Progenitor cell of endocrine pancreas (in vitro differentiated cells): ENCODE measurements at regions not wholly inside any gene's neighbourhood (a gene's known extent, or its start where the extent isn't known, plus 50 kb on each side); places are given as distances from the start of the nearest gene placed in this dataset.
A peak's percentile ranks its signal among the peaks of the same experiment; 100 is the strongest.

Experiments used
- DNase-seq: peaks from one replicate; pipeline ENCODE4 v3.0.0; 2021; ENCODE audit warnings: low spot score; ENCODE audit not compliant: unreplicated experiment
- H3K27ac Mint-ChIP-seq: 2 replicates; pipeline ENCODE4 v1.8.0; 2021; ENCODE audit warnings: mild to moderate bottlenecking, moderate library complexity, mixed read lengths
- H3K27me3 Mint-ChIP-seq: 2 replicates; pipeline ENCODE4 v1.8.0; 2021; ENCODE audit warnings: mixed read lengths
- H3K36me3 Mint-ChIP-seq: 2 replicates; pipeline ENCODE4 v1.8.0; 2022; ENCODE audit warnings: mixed read lengths; ENCODE audit not compliant: insufficient read depth
- H3K4me1 Mint-ChIP-seq: 2 replicates; pipeline ENCODE4 v1.8.0; 2021; ENCODE audit warnings: low read depth, mixed read lengths
- H3K4me3 Mint-ChIP-seq: 2 replicates; pipeline ENCODE4 v1.8.0; 2021; ENCODE audit warnings: low read depth, mild to moderate bottlenecking, moderate library complexity, mixed read lengths
- H3K9me3 Mint-ChIP-seq: 2 replicates; pipeline ENCODE4 v1.8.0; 2021; ENCODE audit warnings: low read depth, mixed read lengths
- TF ChIP-seq, protein P1 (sequence below): fragments of 200-600 bp; sonication (generic); IDR thresholded peaks from one replicate; pipeline ENCODE4 v1.5.0; 2021; ENCODE audit warnings: antibody characterized with exemption, mild to moderate bottlenecking; ENCODE audit not compliant: unreplicated experiment

DNA sequence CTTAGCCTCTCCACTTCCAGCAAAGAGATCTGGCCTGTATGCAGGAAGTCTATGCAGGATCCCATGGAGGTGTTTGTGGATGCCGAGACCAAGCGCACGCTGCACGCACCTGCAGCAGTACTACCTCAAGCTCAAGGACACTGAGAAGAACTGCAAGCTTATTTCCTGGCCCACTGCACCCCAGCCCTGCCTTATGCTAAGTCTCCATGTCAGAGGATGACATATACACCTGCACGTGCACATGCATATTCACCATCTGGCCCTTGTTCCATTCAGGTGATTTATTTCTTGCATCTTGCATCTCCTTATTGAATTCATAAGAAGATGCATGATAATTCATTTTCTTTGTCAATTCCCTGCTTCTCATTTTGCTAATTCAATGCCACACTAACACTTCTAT is 472.8 kb upstream of the SGCG start:
- no peak overlapping the region for H3K27ac Mint-ChIP-seq
- peaks cover 11% of the 10 kb centered on the region for H3K4me1 Mint-ChIP-seq
- TF ChIP-seq, protein P1, sequence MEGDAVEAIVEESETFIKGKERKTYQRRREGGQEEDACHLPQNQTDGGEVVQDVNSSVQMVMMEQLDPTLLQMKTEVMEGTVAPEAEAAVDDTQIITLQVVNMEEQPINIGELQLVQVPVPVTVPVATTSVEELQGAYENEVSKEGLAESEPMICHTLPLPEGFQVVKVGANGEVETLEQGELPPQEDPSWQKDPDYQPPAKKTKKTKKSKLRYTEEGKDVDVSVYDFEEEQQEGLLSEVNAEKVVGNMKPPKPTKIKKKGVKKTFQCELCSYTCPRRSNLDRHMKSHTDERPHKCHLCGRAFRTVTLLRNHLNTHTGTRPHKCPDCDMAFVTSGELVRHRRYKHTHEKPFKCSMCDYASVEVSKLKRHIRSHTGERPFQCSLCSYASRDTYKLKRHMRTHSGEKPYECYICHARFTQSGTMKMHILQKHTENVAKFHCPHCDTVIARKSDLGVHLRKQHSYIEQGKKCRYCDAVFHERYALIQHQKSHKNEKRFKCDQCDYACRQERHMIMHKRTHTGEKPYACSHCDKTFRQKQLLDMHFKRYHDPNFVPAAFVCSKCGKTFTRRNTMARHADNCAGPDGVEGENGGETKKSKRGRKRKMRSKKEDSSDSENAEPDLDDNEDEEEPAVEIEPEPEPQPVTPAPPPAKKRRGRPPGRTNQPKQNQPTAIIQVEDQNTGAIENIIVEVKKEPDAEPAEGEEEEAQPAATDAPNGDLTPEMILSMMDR: no peak
- peaks cover 49% of the 10 kb centered on the region for H3K27me3 Mint-ChIP-seq
- H3K4me3 Mint-ChIP-seq: no peak overlapping the region
- no peaks in the 10 kb centered on the region for H3K9me3 Mint-ChIP-seq
- H3K36me3 Mint-ChIP-seq: no peaks in the 10 kb centered on the region
- DNase-seq: no peak

- no peaks in the 10 kb centered on the region for H3K9me3 Mint-ChIP-seq
- no peak overlapping the region for H3K27ac Mint-ChIP-seq
- TF ChIP-seq, protein P1: no peak
- no peak for DNase-seq
- H3K4me3 Mint-ChIP-seq: no peak overlapping the region
- no peaks in the 10 kb centered on the region for H3K27me3 Mint-ChIP-seq
- no peaks in the 10 kb centered on the region for H3K36me3 Mint-ChIP-seq
- no peaks in the 10 kb centered on the region for H3K4me1 Mint-ChIP-seq
These were observed 463.7 kb upstream of the SGCG start for GRCh38 chr13:22717036-22717435.

DNA sequence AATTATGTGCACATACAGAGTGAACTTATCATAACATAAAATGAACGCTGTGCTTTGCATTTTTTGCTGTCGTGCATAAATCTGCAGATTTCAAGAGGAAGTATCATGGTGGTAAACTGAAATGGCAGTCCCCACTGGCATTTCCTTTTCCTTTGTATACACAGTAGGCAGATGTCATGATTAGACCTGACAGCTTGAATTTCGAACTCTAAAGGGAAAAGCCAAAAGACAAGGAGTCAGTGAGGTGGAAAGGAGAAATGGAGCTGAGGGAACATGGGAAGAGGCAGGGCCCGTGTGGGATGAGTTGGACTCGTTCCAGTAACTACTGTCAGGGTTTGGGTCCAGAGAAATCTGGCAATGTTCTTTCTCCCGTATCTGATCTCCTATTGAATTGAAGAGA is 454.1 kb upstream of the SGCG start:
- no peaks in the 10 kb centered on the region for H3K27me3 Mint-ChIP-seq
- TF ChIP-seq, protein P1: no peak
- no peak overlapping the region for H3K27ac Mint-ChIP-seq
- no peaks in the 10 kb centered on the region for H3K9me3 Mint-ChIP-seq
- DNase-seq: no peak
- no peaks in the 10 kb centered on the region for H3K36me3 Mint-ChIP-seq
- H3K4me1 Mint-ChIP-seq: no peaks in the 10 kb centered on the region
- H3K4me3 Mint-ChIP-seq: no peak overlapping the region

- no peaks in the 10 kb centered on the region for H3K36me3 Mint-ChIP-seq
- peaks cover 15% of the 10 kb centered on the region for H3K4me1 Mint-ChIP-seq
- H3K27ac Mint-ChIP-seq: no peak overlapping the region
- no peak for DNase-seq
- H3K9me3 Mint-ChIP-seq: peaks cover 6% of the 10 kb centered on the region
- H3K4me3 Mint-ChIP-seq: no peak overlapping the region
- TF ChIP-seq, protein P1: no peak
- H3K27me3 Mint-ChIP-seq: no peaks in the 10 kb centered on the region
These were observed 445.5 kb upstream of the SGCG start for GRCh38 chr13:22735011-22735995.

DNA sequence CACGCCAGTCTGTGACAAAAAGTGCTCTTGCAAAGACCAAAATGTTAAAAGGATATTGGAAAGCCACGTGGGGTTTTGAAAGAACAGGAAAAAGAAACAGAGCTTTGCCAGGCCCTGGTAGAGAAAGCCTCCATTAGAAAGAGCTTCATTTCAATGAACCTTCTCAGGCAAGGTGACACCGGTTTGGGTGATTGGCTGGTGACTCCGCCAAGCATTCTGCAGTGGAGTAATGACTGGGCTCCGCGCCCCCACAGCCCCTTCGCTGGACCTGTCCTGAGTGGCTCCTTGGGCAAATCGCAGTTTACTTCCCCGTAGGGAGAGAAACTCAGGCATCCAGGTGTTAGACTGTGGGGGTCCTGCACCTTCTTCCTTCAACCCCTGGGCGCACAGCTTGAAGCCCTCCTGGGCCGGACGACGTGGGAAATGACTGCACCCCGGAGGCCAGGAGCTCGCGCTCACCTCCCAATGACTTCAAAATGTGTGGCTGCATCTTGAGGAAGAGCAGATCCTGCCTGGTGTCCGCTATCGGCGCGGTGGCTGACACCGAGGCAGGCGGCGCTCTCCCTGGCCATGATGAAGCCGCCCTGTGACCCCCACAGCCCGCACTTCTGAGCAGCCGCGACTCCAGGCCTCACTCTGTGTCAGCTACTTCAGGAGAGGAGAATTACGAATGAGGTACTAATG is 444.6 kb upstream of the SGCG start:
- Mint-ChIP-seq H3K27me3 (no peaks in the 10 kb centered on the region), H3K27ac (peak overlapping the region; percentile 91), H3K9me3 (peaks cover 10% of the 10 kb centered on the region), H3K4me1 (peaks cover 15% of the 10 kb centered on the region), H3K36me3 (no peaks in the 10 kb centered on the region), H3K4me3 (peak overlapping the region; percentile 14)
- TF ChIP-seq, protein P1: no peak
- no peak for DNase-seq
